ENCODE measurements at regions not wholly inside any gene's neighbourhood (a gene's known extent, or its start where the extent isn't known, plus 50 kb on each side); places are given as distances from the start of the nearest gene placed in this dataset.
"Not testable (repeated sequence)": the region's sequence is repeated elsewhere in the genome, so short reads cannot be mapped to it uniquely, and the experiment has no call there.

DNA sequence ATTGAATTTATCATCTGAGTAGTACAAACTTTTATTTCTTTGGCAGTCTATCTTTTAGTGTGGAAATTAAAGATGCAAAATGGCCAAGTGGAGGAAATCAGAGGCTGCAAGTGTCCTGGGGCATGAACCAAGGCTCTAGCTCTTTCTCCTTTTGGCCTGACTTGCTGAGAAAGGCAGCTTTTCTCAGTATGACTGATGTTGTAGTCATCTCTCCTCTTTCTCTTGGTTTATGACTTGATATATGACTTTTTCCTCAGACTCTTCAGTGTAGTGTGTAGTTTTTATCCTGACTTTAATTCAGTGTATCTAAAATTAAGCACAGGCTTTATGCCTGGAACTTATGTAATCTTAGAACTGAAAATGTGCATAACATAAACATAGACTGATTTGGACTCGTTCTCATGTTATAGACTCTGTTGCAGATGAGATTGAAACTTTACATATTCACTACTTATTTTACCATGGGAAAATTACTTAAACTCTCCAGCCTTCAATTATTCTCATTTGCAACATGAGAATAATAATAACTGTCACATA, 65.7 kb downstream of the SLITRK5 start:
- DNase-seq, result no peak

DNA sequence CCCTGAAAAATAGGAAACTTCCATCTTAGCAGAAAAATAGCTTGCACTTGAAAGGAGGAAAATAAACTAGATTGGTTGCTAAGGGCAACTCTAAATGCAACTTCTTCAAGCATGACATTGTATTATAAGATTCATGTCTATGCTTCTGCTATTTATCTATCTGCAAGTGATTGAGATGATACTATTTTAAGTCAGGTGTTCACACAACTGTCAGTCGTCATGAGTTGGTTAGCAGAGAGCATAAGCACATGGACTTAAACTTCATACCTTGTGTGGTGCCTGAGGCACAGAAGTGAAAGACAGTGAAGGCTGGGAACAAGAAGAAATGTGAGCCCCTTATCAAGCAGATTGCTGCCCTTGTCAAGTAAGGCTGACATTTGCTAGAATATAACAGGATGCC, 82.9 kb downstream of the SLITRK5 start:
- no peak for DNase-seq

DNA sequence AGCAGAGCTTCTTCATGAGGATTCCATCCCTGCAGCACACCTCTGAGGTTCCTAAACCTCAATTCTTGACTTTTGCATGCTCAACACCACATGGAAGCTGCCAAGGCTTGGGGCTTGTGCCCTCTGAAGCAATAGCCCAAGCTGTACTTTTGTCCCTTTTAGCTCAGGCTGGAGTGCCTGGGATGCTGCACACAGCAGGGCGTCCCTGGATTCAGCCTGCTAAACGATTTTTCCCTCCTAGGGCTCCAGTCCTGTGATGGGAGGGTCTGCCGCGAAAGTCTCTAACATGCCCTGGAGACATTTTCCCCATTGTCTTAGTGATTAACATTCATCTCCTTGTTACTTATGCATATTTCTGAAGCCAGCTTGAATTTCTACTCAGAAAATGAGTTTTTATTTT, 98.3 kb downstream of the SLITRK5 start:
- DNase-seq, result no peak

DNA sequence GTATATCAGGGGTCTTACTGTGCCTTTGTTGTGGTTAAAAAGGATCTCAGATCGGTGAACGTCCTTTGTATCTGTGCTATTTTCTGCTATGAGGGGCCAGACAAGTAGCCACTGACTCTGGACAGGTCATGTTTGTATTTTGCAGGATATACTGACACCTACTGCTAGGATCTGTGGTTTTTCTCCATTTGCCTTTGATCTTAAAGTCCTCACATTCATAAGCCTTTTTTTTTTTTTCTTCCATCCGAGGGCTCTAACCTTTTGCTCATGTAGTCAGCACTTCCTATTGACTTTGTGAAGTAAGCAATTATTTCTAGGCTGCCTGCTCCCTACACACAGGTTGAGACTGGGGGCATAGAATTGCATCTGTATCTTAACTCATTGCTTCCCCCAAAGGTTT, 106.2 kb downstream of the SLITRK5 start:
- no peak for DNase-seq

DNA sequence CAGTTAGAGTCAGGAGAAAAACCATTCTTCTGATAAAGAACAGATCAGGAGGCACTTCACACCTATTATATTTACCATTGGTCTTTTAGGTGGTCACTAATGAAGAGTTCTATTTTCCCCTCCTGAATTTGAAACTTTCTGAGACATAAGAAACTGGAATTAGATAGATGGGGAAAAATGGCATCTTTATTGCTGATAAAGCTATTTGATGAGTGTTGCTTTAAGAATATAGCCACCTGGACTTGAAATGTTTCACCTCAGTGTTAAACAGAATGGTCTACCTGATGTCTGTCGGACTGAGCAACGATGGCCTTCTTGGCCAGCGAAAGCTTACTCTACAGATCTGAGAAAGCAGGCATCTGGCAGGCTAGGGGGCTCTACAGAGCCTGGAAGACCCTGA, 107.0 kb downstream of the SLITRK5 start:
- no peak for DNase-seq

DNA sequence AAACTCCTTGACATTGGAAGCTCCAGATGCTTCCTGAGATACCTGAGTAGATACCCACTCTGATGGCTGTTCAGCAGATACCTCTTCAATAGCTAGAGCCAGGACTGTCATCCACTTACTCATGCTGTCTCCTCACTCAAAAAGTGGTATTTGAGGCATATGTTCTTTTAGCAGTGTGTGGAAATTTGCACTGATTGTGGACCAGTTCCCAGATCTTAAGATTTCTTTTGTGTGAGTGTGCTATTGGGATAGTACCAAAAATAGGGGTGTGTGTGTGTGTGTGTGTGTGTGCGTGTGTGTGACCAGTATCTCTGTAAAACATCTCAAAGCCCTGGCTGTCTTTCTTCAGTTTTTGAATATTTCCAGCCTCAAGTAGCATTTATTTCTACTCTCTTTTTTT, 108.3 kb downstream of the SLITRK5 start:
- no peak for DNase-seq

DNA sequence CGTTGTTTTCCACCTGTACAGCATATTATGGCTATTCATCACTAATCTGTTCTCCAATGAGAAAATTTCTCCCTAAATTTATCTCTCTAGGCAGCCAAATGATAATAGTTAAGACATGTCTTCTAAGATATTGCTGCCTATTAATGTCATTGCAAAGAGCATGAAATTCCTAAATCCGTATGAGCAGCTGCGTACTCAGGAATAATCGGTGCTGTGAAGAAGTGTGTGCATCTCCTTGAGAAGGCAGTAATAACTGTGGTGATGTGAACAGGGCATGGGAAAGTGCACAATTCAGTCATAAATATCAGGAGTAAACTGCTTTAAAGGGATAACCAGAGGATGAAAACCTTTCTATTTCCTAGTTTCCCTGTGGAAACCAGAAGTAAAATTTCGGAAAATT, 112.2 kb downstream of the SLITRK5 start:
- no peak for DNase-seq

DNA sequence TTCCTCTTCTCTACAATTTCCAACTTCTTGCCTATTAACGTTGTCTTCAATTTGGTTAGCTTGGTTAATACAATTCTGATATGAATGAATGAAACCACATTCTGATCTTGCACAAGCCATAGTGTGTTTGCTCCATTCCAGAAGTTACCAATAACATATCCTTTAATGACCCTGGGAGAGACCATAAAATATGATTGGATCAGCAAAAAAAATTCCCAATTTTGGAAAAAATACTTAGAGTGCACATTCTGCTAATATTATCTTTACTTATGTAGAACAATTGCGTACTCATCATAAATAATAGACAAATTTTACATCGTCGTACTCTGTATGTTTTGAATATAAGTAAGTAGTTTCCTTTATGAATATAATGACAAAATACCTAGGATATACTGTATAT, 117.2 kb downstream of the SLITRK5 start:
- DNase-seq, result no peak

DNA sequence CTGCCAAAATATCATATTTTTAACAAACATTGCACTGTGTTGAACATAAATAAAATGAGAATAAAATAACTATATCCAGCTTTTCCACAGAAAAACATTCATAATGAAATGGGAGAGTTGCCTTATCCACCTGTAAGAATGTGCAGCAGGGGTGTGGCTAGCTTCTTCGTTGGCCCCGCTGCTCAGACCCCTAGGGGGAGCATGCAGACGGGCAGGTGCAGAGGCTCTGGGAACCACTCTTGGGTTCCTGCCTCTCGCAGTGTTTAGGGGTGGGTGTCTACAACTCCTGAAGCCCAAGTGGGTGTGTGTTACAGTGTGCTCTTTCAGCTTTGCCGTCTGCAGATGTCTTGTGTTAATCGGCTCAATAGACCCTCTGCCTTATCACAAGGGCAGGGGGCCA, 121.7 kb downstream of the SLITRK5 start:
- DNase-seq, result no peak

DNA sequence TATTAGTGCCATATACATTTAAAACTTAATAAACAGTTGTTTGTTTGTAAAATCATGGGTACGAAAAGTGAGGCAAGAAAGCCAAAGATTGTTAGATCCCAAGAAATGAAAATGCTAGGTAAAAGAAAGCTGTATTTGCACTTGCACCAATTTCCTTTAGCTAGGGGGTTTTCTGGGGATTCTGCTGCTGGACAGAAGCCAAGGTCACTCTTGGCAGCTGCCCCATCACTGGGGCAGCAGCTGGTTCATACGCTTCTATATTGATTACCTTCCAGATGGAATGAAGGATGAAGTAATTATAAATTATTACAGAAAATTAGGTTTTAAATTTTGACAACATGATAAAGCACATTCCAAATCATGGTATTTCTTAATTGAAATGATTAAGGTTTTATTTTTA, 127.4 kb downstream of the SLITRK5 start:
- no peak for DNase-seq

DNA sequence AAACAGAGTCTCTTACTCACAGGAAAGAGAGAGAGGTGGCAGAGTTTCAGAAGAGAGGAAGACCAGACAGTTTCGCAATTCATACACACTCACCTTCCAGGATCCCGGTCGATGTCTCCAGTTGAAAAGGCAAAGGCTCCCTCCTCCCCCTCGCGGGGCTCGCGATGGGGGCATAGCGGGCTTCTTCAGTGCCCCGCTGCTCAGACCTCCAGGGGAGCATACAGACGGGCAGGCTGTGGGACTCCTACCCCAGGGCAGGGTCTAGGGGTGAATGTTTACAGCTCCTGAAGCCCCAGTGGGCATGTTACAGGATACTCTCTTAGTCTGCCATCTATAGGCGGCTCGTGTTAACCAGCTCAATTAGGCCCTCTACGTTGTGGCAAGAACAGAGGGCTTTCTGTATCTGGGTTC, 139.2 kb downstream of the SLITRK5 start:
- DNase-seq, result no peak

DNA sequence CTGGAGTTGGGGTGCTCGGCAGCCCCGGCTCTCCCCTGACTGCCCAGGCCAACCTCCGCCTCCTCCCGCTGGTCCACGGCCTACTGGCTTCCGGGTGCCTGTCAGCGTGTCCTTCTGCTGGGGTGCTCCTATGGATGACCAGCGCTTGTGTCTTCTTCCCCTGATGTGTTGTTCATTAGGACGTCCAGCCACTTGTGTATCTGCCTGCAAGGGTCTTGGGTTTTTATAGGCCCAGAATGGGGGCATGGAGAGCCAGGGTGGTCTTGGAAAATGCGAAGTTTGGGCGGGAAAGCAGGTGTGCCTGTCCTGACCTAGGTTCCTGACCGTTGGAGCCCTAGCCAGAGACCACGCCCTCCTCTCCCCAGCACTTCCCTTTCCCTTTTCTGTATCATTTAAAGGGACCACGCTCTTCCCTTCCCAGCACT, 139.8 kb downstream of the SLITRK5 start:
- DNase-seq, result no peak

DNA sequence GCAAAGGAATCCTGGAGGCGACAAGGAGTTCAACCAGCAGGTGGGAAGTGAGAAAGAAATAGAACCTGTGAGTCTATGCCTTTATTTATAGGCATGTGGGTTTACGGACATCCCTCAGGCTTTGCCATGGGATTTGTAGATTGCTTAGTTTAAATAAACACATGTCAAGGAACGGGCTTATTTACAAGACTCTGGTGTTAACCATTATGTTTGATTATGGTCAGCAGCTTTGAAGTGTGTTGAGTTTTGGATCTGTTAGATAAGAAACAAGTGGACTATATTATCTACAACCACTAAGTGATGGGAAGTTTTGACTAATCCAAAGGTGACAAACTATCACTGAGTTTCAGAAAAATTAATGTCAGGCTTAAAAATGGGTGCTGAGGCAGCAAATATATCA, 143.2 kb downstream of the SLITRK5 start:
- no peak for DNase-seq

DNA sequence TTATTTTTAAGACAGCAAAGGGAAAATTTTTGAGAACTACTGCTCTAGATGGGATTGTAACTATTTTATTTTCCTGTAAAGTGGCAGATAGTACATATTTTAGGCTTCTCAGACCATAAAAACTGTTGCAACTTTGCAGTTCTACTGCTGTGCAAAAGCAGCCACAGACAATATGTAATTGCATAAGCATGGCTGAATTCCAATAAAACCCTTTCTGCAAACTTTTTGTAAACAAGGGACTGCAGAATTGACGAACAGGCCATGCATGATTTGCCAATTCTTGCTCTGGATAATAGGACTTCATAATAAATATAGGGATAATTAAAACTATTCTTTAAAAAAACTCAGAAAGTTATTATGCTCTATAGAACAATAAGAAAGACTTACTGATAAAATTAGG, 149.1 kb downstream of the SLITRK5 start:
- DNase-seq, result no peak

DNA sequence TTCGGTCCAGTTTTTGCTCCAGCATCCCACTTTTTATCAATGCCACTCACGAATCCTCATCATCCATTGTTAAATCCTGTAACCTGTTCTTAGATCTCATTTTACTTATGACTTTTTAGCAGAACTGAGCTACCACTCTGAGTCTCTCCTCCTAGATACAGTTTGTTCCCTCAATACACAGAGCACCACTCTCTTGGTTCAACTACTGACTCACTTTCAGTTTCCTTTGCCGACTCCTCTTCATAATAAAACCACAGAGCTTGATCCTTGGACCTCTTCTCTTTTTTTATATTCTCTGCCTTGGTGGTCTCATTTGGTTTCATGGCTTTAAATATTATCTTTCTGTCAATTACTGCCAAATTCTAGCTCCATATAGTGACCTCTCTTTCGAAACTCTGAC, 150.3 kb downstream of the SLITRK5 start:
- DNase-seq, result no peak

DNA sequence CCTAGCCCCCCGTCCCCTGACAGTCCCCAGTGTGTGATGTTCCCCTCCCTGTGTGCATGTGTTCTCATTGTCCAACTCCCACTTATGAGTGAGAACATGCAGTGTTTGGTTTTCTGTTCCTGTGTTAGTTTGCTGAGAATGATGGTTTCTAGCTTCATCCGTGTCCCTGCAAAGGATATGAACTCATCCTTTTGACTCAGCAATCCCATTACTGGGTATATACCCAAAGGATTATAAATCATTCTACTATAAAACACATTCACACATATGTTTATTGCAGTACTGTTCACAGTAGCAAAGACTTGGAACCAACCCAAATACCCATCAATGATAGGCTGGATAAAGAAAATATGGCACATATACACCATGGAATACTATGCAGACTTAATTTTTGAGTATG, 155.1 kb downstream of the SLITRK5 start:
- DNase-seq, result not testable (repeated sequence)

DNA sequence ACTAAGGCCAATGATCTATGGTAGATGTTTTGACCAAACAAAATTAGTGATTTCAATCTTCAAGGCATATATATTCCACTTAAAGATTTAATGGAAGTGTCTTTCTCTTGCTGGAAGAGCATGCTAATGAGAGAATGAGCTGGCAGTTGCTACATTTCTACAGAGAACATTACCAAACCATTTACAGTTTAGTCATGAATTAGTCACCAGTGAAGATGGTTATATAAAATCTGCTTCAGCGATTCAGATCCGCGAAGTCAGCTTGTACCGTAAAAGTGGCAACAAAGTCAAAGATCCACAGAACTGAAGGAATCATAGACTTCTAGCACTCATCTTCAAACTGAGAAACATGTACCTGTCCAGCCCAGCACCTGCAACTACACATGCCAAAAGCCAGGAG, 156.3 kb downstream of the SLITRK5 start:
- DNase-seq, result peak; percentile 0

DNA sequence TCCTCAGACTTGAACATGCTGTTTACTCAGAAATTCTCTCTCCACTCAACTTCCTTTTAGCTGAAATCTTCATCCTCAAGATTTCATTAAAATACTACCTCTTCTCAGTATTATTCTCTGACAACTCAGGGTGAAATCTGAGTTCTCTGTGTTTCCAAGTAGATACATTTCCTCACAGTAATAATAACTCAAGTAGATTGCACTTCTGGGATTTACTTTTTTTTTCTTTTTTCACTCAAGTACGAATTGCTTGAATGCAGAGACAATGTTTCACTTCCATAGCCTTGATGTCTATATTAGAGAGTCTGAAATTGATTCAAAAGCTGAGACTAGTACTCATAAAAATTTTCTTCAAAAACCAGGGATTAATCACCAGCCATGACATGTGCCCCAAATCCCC, 166.4 kb downstream of the SLITRK5 start:
- DNase-seq, result no peak

DNA sequence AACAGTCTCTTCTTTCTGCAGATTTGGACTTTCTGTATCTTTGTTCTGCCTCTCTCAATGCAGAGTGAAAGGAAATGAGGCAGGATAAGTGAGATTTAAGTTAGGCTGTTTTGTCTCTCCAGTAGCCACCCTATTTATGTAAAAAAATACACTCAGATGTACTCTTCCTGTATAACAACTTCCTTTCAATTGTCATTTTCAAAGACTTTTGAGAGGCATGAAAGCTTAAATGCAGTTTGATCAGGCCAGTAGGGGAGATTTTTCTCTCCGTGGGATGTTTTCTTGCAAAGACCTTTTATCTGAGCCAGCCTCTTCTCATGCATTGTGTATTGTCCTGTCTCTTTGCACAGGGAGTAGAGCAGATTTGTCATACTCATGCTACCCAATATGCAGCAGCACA, 166.8 kb downstream of the SLITRK5 start:
- no peak for DNase-seq

DNA sequence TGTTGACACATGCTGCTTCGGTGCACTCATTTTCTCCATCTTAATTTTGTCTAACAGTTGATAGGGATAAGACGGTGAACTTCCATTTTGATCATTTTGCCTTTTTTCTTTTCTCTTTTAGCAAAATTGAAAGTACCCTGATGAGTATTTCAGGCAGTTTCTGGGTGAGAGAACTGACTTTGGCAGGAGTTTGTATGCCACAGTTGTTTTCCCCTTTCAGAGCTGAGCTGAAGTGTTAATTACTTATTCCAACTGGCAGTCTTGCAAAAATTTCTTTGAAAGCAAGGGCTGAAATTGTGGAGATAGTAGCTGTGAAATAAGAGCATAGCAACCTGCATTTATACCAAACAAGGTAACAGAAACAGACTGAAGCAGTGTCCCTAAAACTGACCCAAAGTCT, 180.2 kb downstream of the SLITRK5 start:
- DNase-seq, result no peak

DNA sequence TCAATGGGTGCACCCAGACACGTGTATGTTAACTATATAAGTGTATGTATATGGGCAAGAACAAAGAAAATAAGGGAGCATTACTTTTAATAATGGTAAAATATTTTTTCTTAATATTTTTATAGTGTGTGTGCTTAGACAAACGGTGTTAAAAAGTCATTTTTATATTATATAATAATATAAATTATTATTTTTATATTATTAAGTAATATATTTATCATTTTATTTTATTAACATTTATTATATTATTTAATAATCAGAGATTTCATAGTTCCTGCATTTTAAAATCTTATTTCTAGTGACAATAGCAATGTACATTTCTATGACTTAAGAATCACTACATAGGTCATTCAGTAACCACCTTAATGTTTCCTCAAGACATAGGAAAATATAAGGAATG, 184.4 kb downstream of the SLITRK5 start:
- no peak for DNase-seq

DNA sequence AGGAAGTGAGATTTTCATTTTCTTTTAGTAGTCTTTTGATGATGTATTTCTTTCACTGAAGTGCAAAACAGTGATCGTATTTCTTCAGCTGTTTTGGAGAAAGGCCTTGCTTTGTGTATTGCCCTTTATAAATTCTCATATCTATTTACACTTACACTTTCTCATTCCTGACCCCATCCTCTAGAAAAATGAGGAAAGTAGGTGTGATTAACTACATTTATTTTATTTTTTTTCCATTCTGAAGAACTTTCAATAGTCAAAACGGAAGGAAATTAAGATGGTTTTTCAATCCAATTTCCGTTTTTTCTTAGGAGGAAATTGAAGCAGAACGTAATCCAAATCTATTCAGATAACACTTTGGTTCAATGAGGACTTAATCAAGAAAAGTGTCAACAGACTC, 188.1 kb downstream of the SLITRK5 start:
- no peak for DNase-seq

DNA sequence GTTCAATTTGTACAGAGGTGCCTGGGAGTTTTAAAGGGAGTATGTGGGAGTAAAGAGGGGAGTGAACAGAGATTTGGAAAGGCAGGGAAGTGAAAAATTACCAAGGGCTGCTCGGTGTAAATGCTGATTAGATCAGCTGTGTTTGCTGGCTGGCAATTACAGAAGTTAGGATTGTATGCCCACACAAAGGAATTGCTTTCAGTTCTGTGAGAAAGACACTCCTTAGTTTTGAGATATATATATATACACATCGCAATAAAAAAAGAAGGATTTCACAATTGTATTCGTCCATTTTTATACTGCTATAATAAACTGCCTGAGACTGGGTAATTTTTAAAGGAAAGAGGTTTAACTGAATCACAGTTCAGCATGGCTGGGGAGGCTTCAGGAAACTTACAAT, 196.3 kb downstream of the SLITRK5 start:
- DNase-seq, result no peak

DNA sequence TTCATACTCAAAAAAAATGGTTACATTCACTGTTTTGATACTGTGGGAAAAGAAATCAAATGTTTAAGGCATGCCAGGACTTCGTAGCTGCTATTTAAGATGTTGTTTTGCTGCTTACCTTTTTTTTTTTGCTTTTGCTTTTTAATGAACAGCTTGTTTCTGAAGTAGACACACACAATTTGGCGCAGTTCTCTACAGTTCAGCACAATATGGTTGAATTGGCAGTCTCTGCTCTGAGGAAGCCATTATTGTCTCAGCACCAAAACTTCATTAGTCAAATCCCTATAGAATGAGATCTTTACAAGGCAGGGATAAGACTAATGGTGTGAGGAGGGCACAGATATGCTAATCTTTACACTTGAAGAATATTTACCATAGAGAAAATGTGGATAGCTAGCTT, 197.6 kb downstream of the SLITRK5 start:
- no peak for DNase-seq

DNA sequence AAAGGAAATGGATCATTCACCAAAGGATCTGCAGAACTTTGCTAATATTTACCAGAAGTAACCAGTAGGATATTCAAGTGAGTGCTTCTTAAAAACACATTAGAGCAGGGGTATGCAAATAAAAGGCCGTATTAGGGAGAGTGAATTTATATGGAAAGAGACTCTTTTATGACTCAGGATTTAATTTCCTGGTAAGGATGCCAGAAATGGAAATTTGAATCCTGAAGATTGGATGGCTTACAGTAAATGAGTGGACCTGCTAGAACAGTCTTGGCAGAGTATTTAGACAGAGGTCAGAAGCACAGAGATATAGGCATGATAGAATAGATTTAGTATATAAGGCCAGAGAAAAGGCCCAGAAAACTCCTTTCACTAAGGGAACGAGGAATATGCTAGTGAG, 201.6 kb downstream of the SLITRK5 start:
- DNase-seq, result no peak

DNA sequence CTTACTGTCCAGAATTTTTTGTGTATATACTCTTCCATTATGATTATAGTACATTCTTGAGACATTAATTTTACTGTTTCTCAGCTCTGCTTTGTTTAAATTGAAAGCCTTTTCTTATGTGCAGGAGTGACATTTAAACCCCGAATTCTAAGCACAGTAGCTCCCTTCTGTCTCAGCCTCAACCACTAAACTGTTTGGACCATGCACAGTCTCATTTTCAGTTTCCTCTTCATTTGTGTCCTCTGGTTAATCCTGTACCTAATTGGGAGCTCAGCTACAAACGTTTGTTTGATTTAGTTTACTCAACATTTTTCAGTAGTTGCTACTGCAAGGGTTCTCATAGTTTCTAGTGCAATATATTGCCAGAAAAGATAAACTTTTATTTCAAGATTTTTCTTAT, 206.3 kb downstream of the SLITRK5 start:
- no peak for DNase-seq
